Caco-2 (cell line): ENCODE measurements at regions not wholly inside any gene's neighbourhood (a gene's known extent, or its start where the extent isn't known, plus 50 kb on each side); places are given as distances from the start of the nearest gene placed in this dataset.

Experiments used
- BruUV-seq: library from RNA; stranded (reverse); fragments of 400-500 nt; replicated peaks from 2 replicates; lab custom pipeline; 2021; lab: Mats Ljungman, UMichigan
- CTCF ChIA-PET: fragments of 300-600 bp; sonication (Branson Sonifier 250); formaldehyde crosslinking; loops from one replicate; lab custom pipeline; 2022; ENCODE audit warnings: antibody characterized with exemption; lab: Charles Lee
- POLR2A ChIA-PET: fragments of 300-600 bp; sonication (Branson Sonifier 250); formaldehyde crosslinking; loops from one replicate; lab custom pipeline; 2022; ENCODE audit warnings: antibody characterized with exemption; lab: Charles Lee
- DNase-seq, 2 experiments: peaks; one replicate each; pipeline versions ENCODE4 v3.0.0 to v3.0.0-alpha.2; 2020 to 2022
- H3K27me3 ChIP-seq: replicated peaks from 2 replicates; pipeline ENCODE4 v1.6.0; 2011; ENCODE audit warnings: low read length; ENCODE audit not compliant: control insufficient read depth, insufficient read depth
- H3K36me3 ChIP-seq: 2 replicates; pipeline ENCODE4 v1.5.1; 2011; ENCODE audit warnings: low read length; ENCODE audit not compliant: control insufficient read depth, insufficient read depth
- H3K4me1 ChIP-seq: fragments of 250-450 bp; sonication (Bioruptor Pico); 2 replicates; pipeline ENCODE4 v1.5.1; 2020; ENCODE audit warnings: mild to moderate bottlenecking
- H3K4me3 ChIP-seq: 2 replicates; pipeline ENCODE4 v1.5.1; 2011; ENCODE audit warnings: low read depth, mild to moderate bottlenecking, control low read depth, low read length
- H3K9me3 ChIP-seq: fragments of 250-450 bp; sonication (Bioruptor Pico); 2 replicates; pipeline ENCODE4 v1.5.1; 2020; ENCODE audit warnings: mild to moderate bottlenecking, moderate library complexity
- H3K27ac Mint-ChIP-seq: one replicate; pipeline ENCODE4 v1.8.0; 2022; ENCODE audit warnings: mixed read lengths; ENCODE audit not compliant: unreplicated experiment
- H3K27me3 Mint-ChIP-seq: one replicate; pipeline ENCODE4 v1.8.0; 2022; ENCODE audit warnings: mixed read lengths; ENCODE audit not compliant: insufficient read depth, unreplicated experiment
- H3K36me3 Mint-ChIP-seq: one replicate; pipeline ENCODE4 v1.8.0; 2022; ENCODE audit warnings: mild to moderate bottlenecking, mixed read lengths; ENCODE audit not compliant: insufficient read depth, unreplicated experiment
- H3K4me1 Mint-ChIP-seq: one replicate; pipeline ENCODE4 v1.8.0; 2022; ENCODE audit warnings: low read depth, mixed read lengths; ENCODE audit not compliant: unreplicated experiment
- H3K4me3 Mint-ChIP-seq: one replicate; pipeline ENCODE4 v1.8.0; 2022; ENCODE audit warnings: mild to moderate bottlenecking, moderate library complexity, mixed read lengths; ENCODE audit not compliant: unreplicated experiment
- H3K9me3 Mint-ChIP-seq: one replicate; pipeline ENCODE4 v1.8.0; 2022; ENCODE audit warnings: mixed read lengths; ENCODE audit not compliant: unreplicated experiment
- intact Hi-C: fragments of 100-400 bp; cut with micrococcal nuclease; formaldehyde crosslinking; loops from one replicate; pipeline ENCODE4 v1.10.0; 2022; ENCODE audit not compliant: unreplicated experiment
- TF ChIP-seq, protein P1 (sequence below), 2 experiments: fragments of 200-600 bp in 1 of 2; IDR thresholded peaks; 1 replicate in 1 of 2; 2 replicates in 1 of 2; pipeline versions ENCODE4 v1.5.1 to v1.8.0; 2011 to 2022; ENCODE audit warnings: antibody characterized with exemption in 1 of 2, control low read depth in 1 of 2, inconsistent platforms in 1 of 2, low read depth in 1 of 2, low read length in 1 of 2, mild to moderate bottlenecking in 1 of 2, moderate library complexity in 1 of 2; ENCODE audit not compliant: insufficient read depth in 1 of 2, severe bottlenecking in 1 of 2, unreplicated experiment in 1 of 2

- no peaks in the 10 kb centered on the region for H3K27me3 ChIP-seq
- H3K36me3 ChIP-seq, result no peaks in the 10 kb centered on the region
- H3K9me3 ChIP-seq, result no peaks in the 10 kb centered on the region
- DNase-seq, result no peak
- H3K4me3 ChIP-seq, result no peak overlapping the region
- no TSS peak for BruUV-seq
- Mint-ChIP-seq H3K36me3 (no peaks in the 10 kb centered on the region), H3K27ac (no peak overlapping the region), H3K4me1 (peaks cover 13% of the 10 kb centered on the region), H3K27me3 (no peaks in the 10 kb centered on the region), H3K9me3 (no peaks in the 10 kb centered on the region), H3K4me3 (no peak overlapping the region)
- peaks cover 16% of the 10 kb centered on the region; the same call in 1 of the 2 replicates for H3K4me1 ChIP-seq
- intact Hi-C loops, result no loop called here
- ChIA-PET POLR2A (no interaction called here), CTCF (no interaction called here)
- TF ChIP-seq, protein P1, sequence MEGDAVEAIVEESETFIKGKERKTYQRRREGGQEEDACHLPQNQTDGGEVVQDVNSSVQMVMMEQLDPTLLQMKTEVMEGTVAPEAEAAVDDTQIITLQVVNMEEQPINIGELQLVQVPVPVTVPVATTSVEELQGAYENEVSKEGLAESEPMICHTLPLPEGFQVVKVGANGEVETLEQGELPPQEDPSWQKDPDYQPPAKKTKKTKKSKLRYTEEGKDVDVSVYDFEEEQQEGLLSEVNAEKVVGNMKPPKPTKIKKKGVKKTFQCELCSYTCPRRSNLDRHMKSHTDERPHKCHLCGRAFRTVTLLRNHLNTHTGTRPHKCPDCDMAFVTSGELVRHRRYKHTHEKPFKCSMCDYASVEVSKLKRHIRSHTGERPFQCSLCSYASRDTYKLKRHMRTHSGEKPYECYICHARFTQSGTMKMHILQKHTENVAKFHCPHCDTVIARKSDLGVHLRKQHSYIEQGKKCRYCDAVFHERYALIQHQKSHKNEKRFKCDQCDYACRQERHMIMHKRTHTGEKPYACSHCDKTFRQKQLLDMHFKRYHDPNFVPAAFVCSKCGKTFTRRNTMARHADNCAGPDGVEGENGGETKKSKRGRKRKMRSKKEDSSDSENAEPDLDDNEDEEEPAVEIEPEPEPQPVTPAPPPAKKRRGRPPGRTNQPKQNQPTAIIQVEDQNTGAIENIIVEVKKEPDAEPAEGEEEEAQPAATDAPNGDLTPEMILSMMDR (IDR thresholded peaks at IDR 0.05; ENCODE audit: insufficient read depth in 1 of 2, low read depth in 1 of 2, low read length in 1 of 2, severe bottlenecking in 1 of 2, unreplicated experiment in 1 of 2), result no peak
Observed at GRCh38 chr2:181817509-181817908, 74.0 kb upstream of the ITPRID2 start.

GRCh38 chr2:181818058-181818680, 73.4 kb upstream of the ITPRID2 start:
- Histone ChIP-seq H3K4me3 (no peak overlapping the region), H3K9me3 (no peaks in the 10 kb centered on the region), H3K36me3 (no peaks in the 10 kb centered on the region), H3K27me3 (no peaks in the 10 kb centered on the region), H3K4me1 (peaks cover 13% of the 10 kb centered on the region; the same call in 1 of the 2 replicates)
- intact Hi-C loops, result no loop called here
- no peaks in the 10 kb centered on the region for H3K36me3 Mint-ChIP-seq
- ChIA-PET CTCF (interaction anchor here (1.1 kb wide), 1 partner anchor 28 kb away, joined by 3 read pairs; no protein-coding TSS in a partner anchor), POLR2A (no interaction called here)
- no peak overlapping the region for H3K4me3 Mint-ChIP-seq
- TF ChIP-seq, protein P1 (IDR thresholded peaks at IDR 0.05; ENCODE audit: insufficient read depth in 1 of 2, low read depth in 1 of 2, low read length in 1 of 2, severe bottlenecking in 1 of 2, unreplicated experiment in 1 of 2), result no peak
- BruUV-seq, result no TSS peak
- DNase-seq, result no peak
- no peaks in the 10 kb centered on the region for H3K27me3 Mint-ChIP-seq
- H3K9me3 Mint-ChIP-seq, result no peaks in the 10 kb centered on the region
- no peak overlapping the region for H3K27ac Mint-ChIP-seq
- H3K4me1 Mint-ChIP-seq, result peaks cover 10% of the 10 kb centered on the region

DNA sequence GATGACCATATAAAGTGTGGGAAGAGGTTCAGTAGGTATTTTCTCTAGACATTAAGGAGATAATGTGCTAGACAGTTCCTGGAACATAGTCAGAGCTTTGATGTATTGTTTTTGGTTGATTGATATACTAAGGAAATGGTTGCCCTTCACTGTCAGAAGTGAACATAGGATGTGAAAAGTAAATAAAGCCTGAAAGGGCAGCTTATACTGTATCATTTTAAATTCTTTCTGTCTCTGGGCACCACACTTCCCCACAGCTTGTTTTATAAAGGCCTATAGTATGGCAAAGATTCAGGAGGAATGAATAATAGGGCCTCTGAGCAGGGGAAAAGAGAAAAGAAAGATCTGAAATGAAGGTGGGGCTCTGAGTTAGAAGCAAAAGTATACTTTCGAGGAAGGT, 72.7 kb upstream of the ITPRID2 start:
- ChIA-PET POLR2A (no interaction called here), CTCF (interaction anchor here (1.1 kb wide), 1 partner anchor 29 kb away, joined by 3 read pairs; no protein-coding TSS in a partner anchor)
- H3K4me1 ChIP-seq, result peaks cover 13% of the 10 kb centered on the region; the same call in 1 of the 2 replicates
- H3K9me3 Mint-ChIP-seq, result no peaks in the 10 kb centered on the region
- H3K27ac Mint-ChIP-seq, result no peak overlapping the region
- H3K4me3 Mint-ChIP-seq, result no peak overlapping the region
- no TSS peak for BruUV-seq
- peaks cover 3% of the 10 kb centered on the region for H3K4me1 Mint-ChIP-seq
- no peaks in the 10 kb centered on the region for H3K36me3 ChIP-seq
- H3K4me3 ChIP-seq, result no peak overlapping the region
- H3K27me3 ChIP-seq, result no peaks in the 10 kb centered on the region
- intact Hi-C loops, result no loop called here
- TF ChIP-seq, protein P1 (IDR thresholded peaks at IDR 0.05; ENCODE audit: insufficient read depth in 1 of 2, low read depth in 1 of 2, low read length in 1 of 2, severe bottlenecking in 1 of 2, unreplicated experiment in 1 of 2), result no peak
- H3K9me3 ChIP-seq, result no peaks in the 10 kb centered on the region
- H3K27me3 Mint-ChIP-seq, result no peaks in the 10 kb centered on the region
- DNase-seq, result no peak
- H3K36me3 Mint-ChIP-seq, result no peaks in the 10 kb centered on the region
